HCT116 (cell line): ENCODE measurements at regions not wholly inside any gene's neighbourhood (a gene's known extent, or its start where the extent isn't known, plus 50 kb on each side); places are given as distances from the start of the nearest gene placed in this dataset.

ENCODE experiments used
- ATAC-seq: fragments of 200-7000 bp; cut with Tn5 transposase; 2 replicates; pipeline ENCODE4 v1.9.1; 2020; ENCODE audit warnings: mild to moderate bottlenecking, moderate library complexity
- BruUV-seq: library from RNA; stranded (reverse); fragments of 400-500 nt; replicated peaks from 2 replicates; lab custom pipeline; 2021; lab: Mats Ljungman, UMichigan
- CTCF ChIA-PET: fragments of 300-600 bp; sonication (Branson Sonifier 250); formaldehyde crosslinking; loops from one replicate; lab custom pipeline; 2021; ENCODE audit warnings: antibody characterized with exemption; lab: Charles Lee
- POLR2A ChIA-PET: fragments of 300-600, 350-600 bp; sonication (Branson Sonifier 250); formaldehyde crosslinking; loops from one replicate; lab custom pipeline; 2021; ENCODE audit warnings: antibody characterized with exemption; lab: Charles Lee
- RAD21 ChIA-PET, 2 experiments: fragments of 300-600 bp; sonication (Branson Sonifier 250); formaldehyde crosslinking; loops; one replicate each; lab custom pipeline; 2023; ENCODE audit warnings: low total read pairs in 2 of 2; ENCODE audit not compliant: uncharacterized antibody in 2 of 2, unreplicated experiment in 2 of 2, low non-redundant PET in 1 of 2; lab: Charles Lee
- DNase-seq: peaks from one replicate; pipeline ENCODE4 v3.0.0-alpha.2; 2010; ENCODE audit warnings: low read depth, low spot score
- H2AFZ ChIP-seq: fragments of 200-600 bp; shearing (Covaris generic), sonication (generic); 2 replicates; pipeline ENCODE4 v1.6.1; 2017; ENCODE audit warnings: low read depth, mixed run types, mixed read lengths, antibody characterized with exemption, low read length; ENCODE audit not compliant: poor library complexity, severe bottlenecking
- H3K27ac ChIP-seq: 2 replicates; pipeline ENCODE4 v1.5.1; 2012; ENCODE audit warnings: low read depth, low read length
- H3K27me3 ChIP-seq: fragments of 200-600 bp; sonication (generic); 2 replicates; pipeline ENCODE4 v1.6.1; 2016; ENCODE audit warnings: mixed run types, low read length, mixed read lengths; ENCODE audit not compliant: insufficient read depth
- H3K36me3 ChIP-seq, 2 experiments: fragments of 200-500 bp in 1 of 2; fragments of 200-600 bp in 1 of 2; sonication (Bioruptor generic) in 1 of 2; sonication (generic) in 1 of 2; 2 replicates each; pipeline versions ENCODE4 v1.5.1 to v1.6.1; 2014 to 2016; ENCODE audit warnings: low read length in 2 of 2, inconsistent platforms in 1 of 2, mixed read lengths in 1 of 2, mixed run types in 1 of 2; ENCODE audit not compliant: insufficient read depth in 2 of 2, control insufficient read depth in 1 of 2
- H3K4me1 ChIP-seq, 2 experiments: fragments of 200-600 bp in 1 of 2; sonication (generic) in 1 of 2; 2 replicates each; pipeline versions ENCODE4 v1.5.1 to v1.6.1; 2012 to 2017; ENCODE audit warnings: low read length in 2 of 2, inconsistent platforms in 1 of 2, mild to moderate bottlenecking in 1 of 2, mixed read lengths in 1 of 2, mixed run types in 1 of 2, moderate library complexity in 1 of 2; ENCODE audit not compliant: insufficient read depth in 2 of 2, control insufficient read depth in 1 of 2
- H3K4me2 ChIP-seq: fragments of 200-600 bp; sonication (generic); 2 replicates; pipeline ENCODE4 v1.6.1; 2017; ENCODE audit warnings: mixed run types, low read length, mixed read lengths
- H3K4me3 ChIP-seq, 2 experiments: fragments of 200-600 bp in 1 of 2; sonication (generic) in 1 of 2; replicated peaks in 1 of 2; 2 replicates each; pipeline ENCODE4 v1.5.1; 2011 to 2016; ENCODE audit warnings: low read length in 2 of 2, control low read depth in 1 of 2, low read depth in 1 of 2, mild to moderate bottlenecking in 1 of 2, mixed read lengths in 1 of 2, mixed run types in 1 of 2
- H3K79me2 ChIP-seq: fragments of 200-600 bp; sonication (generic); 2 replicates; pipeline ENCODE4 v1.6.1; 2017; ENCODE audit warnings: mild to moderate bottlenecking, mixed run types, low read length, moderate library complexity, mixed read lengths; ENCODE audit not compliant: insufficient read depth
- H3K9ac ChIP-seq: fragments of 200-600 bp; sonication (generic); 2 replicates; pipeline ENCODE4 v1.6.1; 2016; ENCODE audit warnings: low read length, mixed read lengths
- H3K9me2 ChIP-seq: fragments of 200-600 bp; sonication (generic), shearing (Covaris generic); 2 replicates; pipeline ENCODE4 v1.6.1; 2017; ENCODE audit warnings: mixed run types, mild to moderate bottlenecking, moderate library complexity; ENCODE audit not compliant: insufficient read depth
- H3K9me3 ChIP-seq, 2 experiments: fragments of 200-500 bp in 1 of 2; fragments of 200-600 bp in 1 of 2; sonication (Bioruptor generic) in 1 of 2; sonication (generic) in 1 of 2; 2 replicates each; pipeline ENCODE4 v1.6.1; 2014 to 2017; ENCODE audit warnings: low read length in 2 of 2, mixed read lengths in 2 of 2, inconsistent platforms in 1 of 2, low read depth in 1 of 2, mild to moderate bottlenecking in 1 of 2, mixed run types in 1 of 2, moderate library complexity in 1 of 2; ENCODE audit not compliant: control insufficient read depth in 1 of 2, insufficient read depth in 1 of 2
- H4K20me1 ChIP-seq: fragments of 200-600 bp; sonication (generic), shearing (Covaris generic); 2 replicates; pipeline ENCODE4 v1.6.1; 2017; ENCODE audit warnings: mixed run types, mild to moderate bottlenecking, moderate library complexity; ENCODE audit not compliant: insufficient read depth
- ATF3 ChIP-seq: IDR thresholded peaks from 2 replicates; pipeline ENCODE4 v1.6.1; 2012
- CBX3 ChIP-seq: IDR thresholded peaks from 2 replicates; pipeline ENCODE4 v1.6.1; 2012; ENCODE audit warnings: low read depth
- CEBPB ChIP-seq: IDR thresholded peaks from 2 replicates; pipeline ENCODE4 v1.6.1; 2012; ENCODE audit warnings: low read depth
- CTCF ChIP-seq, 3 experiments: fragments of 200-600 bp in 1 of 3; sonication (generic) in 1 of 3; IDR thresholded peaks in 2 of 3; conservative IDR thresholded peaks in 1 of 3; 2 replicates each; pipeline ENCODE4 v1.5.1; 2012 to 2017; ENCODE audit warnings: low read depth in 2 of 3, low read length in 2 of 3, antibody characterized with exemption in 1 of 3, borderline replicate concordance in 1 of 3, control low read depth in 1 of 3, mild to moderate bottlenecking in 1 of 3, mixed read lengths in 1 of 3, mixed run types in 1 of 3, moderate library complexity in 1 of 3; ENCODE audit not compliant: insufficient read depth in 1 of 3
- EGR1 ChIP-seq: IDR thresholded peaks from 2 replicates; pipeline ENCODE4 v1.6.1; 2012; ENCODE audit warnings: low read depth
- ELF1 ChIP-seq: IDR thresholded peaks from 2 replicates; pipeline ENCODE4 v1.6.1; 2012; ENCODE audit warnings: low read depth, borderline replicate concordance
- EZH2phosphoT487 ChIP-seq: fragments of 200-600 bp; IDR thresholded peaks from 2 replicates; pipeline ENCODE4 v1.6.1; 2018; ENCODE audit warnings: antibody characterized with exemption, borderline replicate concordance
- FOSL1 ChIP-seq: IDR thresholded peaks from 2 replicates; pipeline ENCODE4 v1.6.1; 2012; ENCODE audit warnings: low read depth
- MAX ChIP-seq: IDR thresholded peaks from 2 replicates; pipeline ENCODE4 v1.6.1; 2012
- POLR2AphosphoS5 ChIP-seq: IDR thresholded peaks from 2 replicates; pipeline ENCODE4 v1.6.1; 2011; ENCODE audit warnings: mild to moderate bottlenecking, low read depth, low read length, moderate library complexity
- SIN3A ChIP-seq: IDR thresholded peaks from 2 replicates; pipeline ENCODE4 v1.6.1; 2012; ENCODE audit warnings: low read depth
- SP1 ChIP-seq: IDR thresholded peaks from 2 replicates; pipeline ENCODE4 v1.6.1; 2012; ENCODE audit warnings: low read depth
- SRF ChIP-seq: IDR thresholded peaks from 2 replicates; pipeline ENCODE4 v1.6.1; 2012; ENCODE audit warnings: low read depth
- ZBTB33 ChIP-seq: IDR thresholded peaks from 2 replicates; pipeline ENCODE4 v1.6.1; 2011; ENCODE audit warnings: mild to moderate bottlenecking, low read length, moderate library complexity; ENCODE audit not compliant: insufficient replicate concordance; ENCODE audit errors: extremely low read depth
- ZNF274 ChIP-seq: fragments of 200-500 bp; sonication (Bioruptor generic); IDR thresholded peaks from 2 replicates; pipeline ENCODE4 v1.6.1; 2014; ENCODE audit warnings: mild to moderate bottlenecking, low read depth, low read length, inconsistent platforms
- intact Hi-C: fragments of 100-400 bp; cut with micrococcal nuclease; formaldehyde crosslinking; loops from 2 replicates; pipeline ENCODE4 v1.10.0; 2022

GRCh38 chr3:144343777-144344176, 372.2 kb downstream of the DIPK2A start:
- no peaks in the 10 kb centered on the region for H3K4me1 ChIP-seq
- no peak overlapping the region for H3K4me3 ChIP-seq
- no peaks in the 10 kb centered on the region for H3K9me2 ChIP-seq
- ATAC-seq, result no peak
- no peak overlapping the region for H3K9ac ChIP-seq
- H3K27me3 ChIP-seq, result no peaks in the 10 kb centered on the region
- ChIA-PET RAD21 (no interaction called here), POLR2A (no interaction called here), CTCF (no interaction called here)
- no peak overlapping the region for H3K4me2 ChIP-seq
- DNase-seq, result no peak
- no peak for TF ChIP-seq SRF
- TF ChIP-seq CBX3, result no peak
- TF ChIP-seq ZNF274, result no peak
- TF ChIP-seq MAX, result no peak
- TF ChIP-seq CTCF (IDR thresholded peaks at IDR 0.05 in 2 of 3, conservative IDR thresholded peaks at IDR 0.05 in 1 of 3; ENCODE audit: borderline replicate concordance in 1 of 3, insufficient read depth in 1 of 3, low read depth in 2 of 3, low read length in 2 of 3), result no peak
- TF ChIP-seq SIN3A, result no peak
- no peak for TF ChIP-seq FOSL1
- TF ChIP-seq ELF1, result no peak
- intact Hi-C loops, result no loop called here
- H3K36me3 ChIP-seq, result no peaks in the 10 kb centered on the region
- H2AFZ ChIP-seq, result no peak overlapping the region
- no peaks in the 10 kb centered on the region for H3K9me3 ChIP-seq
- no TSS peak for BruUV-seq
- no peaks in the 10 kb centered on the region for H4K20me1 ChIP-seq
- H3K27ac ChIP-seq, result no peak overlapping the region
- H3K79me2 ChIP-seq, result no peaks in the 10 kb centered on the region

GRCh38 chr3:144344925-144345548, 373.4 kb downstream of the DIPK2A start:
- DNase-seq (no peak), ATAC-seq (no peak)
- H3K27me3 ChIP-seq, result no peaks in the 10 kb centered on the region
- no peak overlapping the region for H2AFZ ChIP-seq
- H3K4me3 ChIP-seq, result no peak overlapping the region
- no peaks in the 10 kb centered on the region for H3K79me2 ChIP-seq
- no peaks in the 10 kb centered on the region for H4K20me1 ChIP-seq
- H3K4me2 ChIP-seq, result no peak overlapping the region
- no peaks in the 10 kb centered on the region for H3K9me3 ChIP-seq
- POLR2A ChIA-PET, result no interaction called here
- RAD21 ChIA-PET, result no interaction called here
- no peaks in the 10 kb centered on the region for H3K9me2 ChIP-seq
- intact Hi-C loops, result no loop called here
- H3K27ac ChIP-seq, result no peak overlapping the region
- H3K4me1 ChIP-seq, result no peaks in the 10 kb centered on the region
- BruUV-seq, result no TSS peak
- H3K36me3 ChIP-seq, result no peaks in the 10 kb centered on the region
- no peak overlapping the region for H3K9ac ChIP-seq
- TF ChIP-seq POLR2AphosphoS5 (no peak), ZBTB33 (no peak), EGR1 (no peak), SP1 (no peak), EZH2phosphoT487 (no peak), MAX (no peak), CBX3 (no peak), ELF1 (no peak), ATF3 (no peak), CEBPB (no peak)
- CTCF ChIA-PET, result no interaction called here
